ENCODE measurements at regions not wholly inside any gene's neighbourhood (a gene's known extent, or its start where the extent isn't known, plus 50 kb on each side); places are given as distances from the start of the nearest gene placed in this dataset.

DNA sequence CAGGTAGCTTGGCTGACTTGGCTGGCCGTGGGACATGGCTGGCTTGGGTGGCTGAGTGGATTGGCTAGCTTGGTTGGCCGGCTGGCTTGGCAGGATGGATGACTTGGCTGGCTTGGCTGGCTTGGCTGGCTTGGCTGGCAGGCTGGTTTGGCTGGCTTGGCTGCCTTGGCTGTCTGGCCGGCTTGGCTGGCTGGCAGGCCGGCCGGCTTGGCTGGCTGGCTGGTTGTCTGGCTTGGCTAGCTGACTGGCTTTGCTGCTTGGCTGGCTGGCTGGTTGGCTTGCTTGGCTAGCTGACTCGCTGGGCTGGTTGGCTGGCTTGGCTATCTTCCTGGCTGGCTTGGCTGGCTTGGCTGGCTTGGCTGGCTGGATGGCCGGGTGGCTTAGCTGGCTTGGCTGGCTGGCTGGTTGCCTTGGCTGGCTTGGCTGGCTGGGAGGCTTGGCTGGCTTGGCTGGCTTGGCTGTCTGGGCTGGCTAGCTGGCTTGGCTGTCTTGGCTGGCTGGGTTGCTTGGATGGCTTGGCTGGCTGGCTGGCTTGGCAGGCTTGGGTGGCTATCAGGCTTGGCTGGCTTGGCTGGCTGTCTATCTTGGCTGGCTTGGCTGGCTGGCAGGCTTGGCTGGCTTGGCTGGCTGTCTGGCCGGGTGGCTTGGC lies 129.7 kb upstream of the FAM72C start:
- TF ChIP-seq, protein P1, sequence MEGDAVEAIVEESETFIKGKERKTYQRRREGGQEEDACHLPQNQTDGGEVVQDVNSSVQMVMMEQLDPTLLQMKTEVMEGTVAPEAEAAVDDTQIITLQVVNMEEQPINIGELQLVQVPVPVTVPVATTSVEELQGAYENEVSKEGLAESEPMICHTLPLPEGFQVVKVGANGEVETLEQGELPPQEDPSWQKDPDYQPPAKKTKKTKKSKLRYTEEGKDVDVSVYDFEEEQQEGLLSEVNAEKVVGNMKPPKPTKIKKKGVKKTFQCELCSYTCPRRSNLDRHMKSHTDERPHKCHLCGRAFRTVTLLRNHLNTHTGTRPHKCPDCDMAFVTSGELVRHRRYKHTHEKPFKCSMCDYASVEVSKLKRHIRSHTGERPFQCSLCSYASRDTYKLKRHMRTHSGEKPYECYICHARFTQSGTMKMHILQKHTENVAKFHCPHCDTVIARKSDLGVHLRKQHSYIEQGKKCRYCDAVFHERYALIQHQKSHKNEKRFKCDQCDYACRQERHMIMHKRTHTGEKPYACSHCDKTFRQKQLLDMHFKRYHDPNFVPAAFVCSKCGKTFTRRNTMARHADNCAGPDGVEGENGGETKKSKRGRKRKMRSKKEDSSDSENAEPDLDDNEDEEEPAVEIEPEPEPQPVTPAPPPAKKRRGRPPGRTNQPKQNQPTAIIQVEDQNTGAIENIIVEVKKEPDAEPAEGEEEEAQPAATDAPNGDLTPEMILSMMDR (IDR thresholded peaks at IDR 0.05; ENCODE audit: control extremely low read depth in 1 of 3, insufficient read depth in 1 of 3, low read depth in 1 of 3, low read length in 3 of 3), result no peak
- no peak for TF ChIP-seq FOSL1 (IDR thresholded peaks at IDR 0.05; ENCODE audit: insufficient read depth, low read depth, low read length)
